A673 (cell line): ENCODE measurements at regions not wholly inside any gene's neighbourhood (a gene's known extent, or its start where the extent isn't known, plus 50 kb on each side); places are given as distances from the start of the nearest gene placed in this dataset.
A peak's percentile ranks its signal among the peaks of the same experiment; 100 is the strongest.

Source experiments
- BruUV-seq: library from RNA; stranded (reverse); fragments of 400-500 nt; replicated peaks from 2 replicates; lab custom pipeline; 2021; lab: Mats Ljungman, UMichigan
- CTCF ChIA-PET: fragments of 300-600 bp; sonication (Branson Sonifier 250); formaldehyde crosslinking; loops from one replicate; lab custom pipeline; 2022; ENCODE audit warnings: antibody characterized with exemption; lab: Charles Lee
- POLR2A ChIA-PET: fragments of 300-600 bp; sonication (Branson Sonifier 250); formaldehyde crosslinking; loops from one replicate; lab custom pipeline; 2022; ENCODE audit warnings: antibody characterized with exemption; ENCODE audit not compliant: low non-redundant PET; lab: Charles Lee
- DNase-seq: peaks from one replicate; pipeline ENCODE4 v3.0.0-alpha.2; 2015; ENCODE audit warnings: low spot score
- H3K27ac ChIP-seq: fragments of 200-600 bp; sonication (generic); 2 replicates; pipeline ENCODE4 v1.5.1; 2016; ENCODE audit warnings: mixed run types, low read depth, mild to moderate bottlenecking, mixed read lengths, antibody characterized with exemption, low read length; ENCODE audit not compliant: poor library complexity, severe bottlenecking
- H3K27me3 ChIP-seq: fragments of 200-600 bp; sonication (generic); replicated peaks from 2 replicates; pipeline ENCODE4 v1.6.1; 2017; ENCODE audit warnings: mixed run types, low read depth, mild to moderate bottlenecking, mixed read lengths, antibody characterized with exemption, low read length; ENCODE audit not compliant: insufficient read depth, poor library complexity
- H3K36me3 ChIP-seq: fragments of 200-600 bp; sonication (generic); 2 replicates; pipeline ENCODE4 v1.6.1; 2016; ENCODE audit warnings: mixed run types, mild to moderate bottlenecking, mixed read lengths, antibody characterized with exemption, low read length; ENCODE audit not compliant: insufficient read depth, poor library complexity, severe bottlenecking
- H3K4me1 ChIP-seq: fragments of 200-600 bp; sonication (generic); 2 replicates; pipeline ENCODE4 v1.6.1; 2017; ENCODE audit warnings: mixed run types, mild to moderate bottlenecking, mixed read lengths, antibody characterized with exemption, low read length; ENCODE audit not compliant: insufficient read depth, poor library complexity, severe bottlenecking
- H3K4me3 ChIP-seq: fragments of 200-600 bp; sonication (generic); 2 replicates; pipeline ENCODE4 v1.5.1; 2016; ENCODE audit warnings: low read depth, mixed run types, mild to moderate bottlenecking, mixed read lengths, low read length; ENCODE audit not compliant: poor library complexity, severe bottlenecking
- H3K9me3 ChIP-seq: fragments of 200-600 bp; sonication (generic); 2 replicates; pipeline ENCODE4 v1.6.1; 2016; ENCODE audit warnings: mixed run types, low read depth, mild to moderate bottlenecking, mixed read lengths, antibody characterized with exemption, low read length; ENCODE audit not compliant: poor library complexity, severe bottlenecking
- EZH2 ChIP-seq: fragments of 200-600 bp; sonication (generic); IDR thresholded peaks from 2 replicates; pipeline ENCODE4 v1.6.1; 2017; ENCODE audit warnings: borderline replicate concordance, low read depth, mild to moderate bottlenecking, mixed read lengths, antibody characterized with exemption, low read length; ENCODE audit not compliant: poor library complexity, severe bottlenecking
- intact Hi-C: fragments of 100-400 bp; cut with micrococcal nuclease; formaldehyde crosslinking; loops from one replicate; pipeline ENCODE4 v1.10.0; 2022; ENCODE audit not compliant: unreplicated experiment
- TF ChIP-seq, protein P1 (sequence below): fragments of 300-800, 200-600 bp; sonication (generic); conservative IDR thresholded peaks from 2 replicates; pipeline ENCODE4 v1.5.1; 2017; ENCODE audit warnings: low read depth, mild to moderate bottlenecking, antibody characterized with exemption, low read length, moderate library complexity, mixed read lengths

- POLR2A ChIA-PET: no interaction called here
- CTCF ChIA-PET: no interaction called here
- DNase-seq: no peak
- TF ChIP-seq, protein P1, sequence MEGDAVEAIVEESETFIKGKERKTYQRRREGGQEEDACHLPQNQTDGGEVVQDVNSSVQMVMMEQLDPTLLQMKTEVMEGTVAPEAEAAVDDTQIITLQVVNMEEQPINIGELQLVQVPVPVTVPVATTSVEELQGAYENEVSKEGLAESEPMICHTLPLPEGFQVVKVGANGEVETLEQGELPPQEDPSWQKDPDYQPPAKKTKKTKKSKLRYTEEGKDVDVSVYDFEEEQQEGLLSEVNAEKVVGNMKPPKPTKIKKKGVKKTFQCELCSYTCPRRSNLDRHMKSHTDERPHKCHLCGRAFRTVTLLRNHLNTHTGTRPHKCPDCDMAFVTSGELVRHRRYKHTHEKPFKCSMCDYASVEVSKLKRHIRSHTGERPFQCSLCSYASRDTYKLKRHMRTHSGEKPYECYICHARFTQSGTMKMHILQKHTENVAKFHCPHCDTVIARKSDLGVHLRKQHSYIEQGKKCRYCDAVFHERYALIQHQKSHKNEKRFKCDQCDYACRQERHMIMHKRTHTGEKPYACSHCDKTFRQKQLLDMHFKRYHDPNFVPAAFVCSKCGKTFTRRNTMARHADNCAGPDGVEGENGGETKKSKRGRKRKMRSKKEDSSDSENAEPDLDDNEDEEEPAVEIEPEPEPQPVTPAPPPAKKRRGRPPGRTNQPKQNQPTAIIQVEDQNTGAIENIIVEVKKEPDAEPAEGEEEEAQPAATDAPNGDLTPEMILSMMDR: no peak
- TF ChIP-seq EZH2: no peak
- Histone ChIP-seq H3K36me3 (no peaks in the 10 kb centered on the region), H3K4me3 (no peak overlapping the region), H3K9me3 (no peaks in the 10 kb centered on the region), H3K27me3 (peaks cover 13% of the 10 kb centered on the region), H3K27ac (no peak overlapping the region), H3K4me1 (no peaks in the 10 kb centered on the region)
- intact Hi-C loops: no loop called here
- no TSS peak for BruUV-seq
Measured at GRCh38 chr12:77438644-77439043, 373.3 kb upstream of the E2F7 start.

- ChIA-PET CTCF (no interaction called here), POLR2A (no interaction called here)
Measured at GRCh38 chr12:77437206-77437605, 371.8 kb upstream of the E2F7 start.

GRCh38 chr12:77435446-77436091, 370.2 kb upstream of the E2F7 start:
- H3K4me1 ChIP-seq: no peaks in the 10 kb centered on the region
- peaks cover 13% of the 10 kb centered on the region for H3K27me3 ChIP-seq
- H3K4me3 ChIP-seq: no peak overlapping the region
- POLR2A ChIA-PET: no interaction called here
- TF ChIP-seq, protein P1: no peak
- TF ChIP-seq EZH2: no peak
- no peaks in the 10 kb centered on the region for H3K9me3 ChIP-seq
- intact Hi-C loops: no loop called here
- no TSS peak for BruUV-seq
- CTCF ChIA-PET: no interaction called here
- H3K36me3 ChIP-seq: no peaks in the 10 kb centered on the region
- no peak overlapping the region for H3K27ac ChIP-seq
- DNase-seq: no peak

More at GRCh38 chr12:77437206-77437605, 371.8 kb upstream of the E2F7 start:
- H3K36me3 ChIP-seq: no peaks in the 10 kb centered on the region
- peak; percentile 5 for DNase-seq
- peaks cover 13% of the 10 kb centered on the region for H3K27me3 ChIP-seq
- H3K27ac ChIP-seq: no peak overlapping the region
- intact Hi-C loops: no loop called here
- no peaks in the 10 kb centered on the region for H3K9me3 ChIP-seq
- H3K4me3 ChIP-seq: no peak overlapping the region
- no peaks in the 10 kb centered on the region for H3K4me1 ChIP-seq
- no TSS peak for BruUV-seq
- no peak for TF ChIP-seq EZH2
- TF ChIP-seq, protein P1: no peak
